ENCODE measurements at regions not wholly inside any gene's neighbourhood (a gene's known extent, or its start where the extent isn't known, plus 50 kb on each side); places are given as distances from the start of the nearest gene placed in this dataset.
"Not testable (repeated sequence)": the region's sequence is repeated elsewhere in the genome, so short reads cannot be mapped to it uniquely, and the experiment has no call there.

DNA sequence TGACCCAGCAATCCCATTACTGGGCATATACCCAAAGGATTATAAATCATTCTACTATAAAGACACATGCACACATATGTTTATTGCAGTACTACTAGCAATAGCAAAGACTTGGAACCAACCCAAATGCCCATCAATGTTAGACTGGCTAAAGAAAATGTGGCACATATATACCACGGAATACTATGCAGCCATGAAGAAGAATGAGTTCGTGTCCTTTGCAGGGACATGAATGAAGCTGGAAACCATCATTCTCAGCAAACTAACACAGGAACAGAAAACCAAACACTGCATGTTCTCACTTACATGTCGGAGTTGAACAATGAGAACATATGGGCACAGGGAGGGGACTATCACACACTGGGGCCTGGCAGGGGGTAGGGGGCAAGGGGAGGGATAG, 183.0 kb downstream of the HACE1 start:
- not testable (repeated sequence) for H3K27me3 ChIP-seq, H3K27ac ChIP-seq

DNA sequence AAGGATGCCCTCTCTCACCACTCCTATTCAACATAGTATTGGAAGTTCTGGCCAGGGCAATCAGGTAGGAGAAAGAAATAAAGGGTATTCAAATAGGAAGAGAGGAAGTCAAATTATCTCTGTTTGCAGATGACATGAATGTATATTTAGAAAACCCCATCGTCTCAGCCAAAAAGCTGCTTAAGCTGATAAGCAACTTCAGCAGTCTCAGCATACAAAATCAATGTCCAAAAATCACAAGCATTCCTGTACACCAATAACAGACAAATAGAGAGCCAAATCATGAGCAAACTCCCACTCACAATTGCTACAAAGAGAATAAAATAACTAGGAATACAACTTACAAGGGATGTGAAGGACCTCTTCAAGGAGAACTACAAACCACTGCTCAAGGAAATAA, 184.6 kb downstream of the HACE1 start:
- not testable (repeated sequence) for H3K4me3 ChIP-seq, H3K4me1 ChIP-seq, H3K9ac ChIP-seq, H3K27ac ChIP-seq, H3K27me3 ChIP-seq, H3K4me2 ChIP-seq, H3K36me3 ChIP-seq, H4K20me1 ChIP-seq
- peaks cover 14 to 70% (median 33%) of the 10 kb centered on the region in 11 experiments; a peak in 19 of 22 replicates for H3K9me3 ChIP-seq (replicated peaks in 1 of 11)

More for the DNA sequence above, 183.0 kb downstream of the HACE1 start:
- H3K4me1 ChIP-seq, H3K36me3 ChIP-seq, H3K4me3 ChIP-seq, H3K4me2 ChIP-seq, H4K20me1 ChIP-seq, H3K9ac ChIP-seq: not testable (repeated sequence)
- peaks cover 12 to 57% (median 24%) of the 10 kb centered on the region in 11 experiments; a peak in 19 of 22 replicates for H3K9me3 ChIP-seq (replicated peaks in 1 of 11)

DNA sequence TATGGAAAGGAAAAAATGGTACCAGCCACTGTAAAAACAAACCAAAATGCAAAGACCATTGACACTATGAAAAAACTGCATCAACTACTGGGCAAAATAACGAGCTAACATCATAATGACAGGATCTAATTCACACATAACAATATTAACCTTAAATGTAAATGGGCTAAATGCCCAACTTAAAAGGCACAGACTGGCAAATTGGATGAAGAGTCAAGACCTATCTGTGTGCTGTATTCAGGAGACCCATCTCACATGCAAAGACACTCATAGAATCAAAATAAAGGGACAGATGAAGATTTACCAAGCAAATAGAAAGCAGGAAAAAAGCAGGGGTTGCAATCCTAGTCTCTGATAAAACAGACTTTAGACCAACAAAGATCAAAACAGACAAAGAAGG, 186.6 kb downstream of the HACE1 start:
- H3K4me2 ChIP-seq, H3K4me3 ChIP-seq, H3K27me3 ChIP-seq, H3K9ac ChIP-seq, H3K27ac ChIP-seq, H4K20me1 ChIP-seq, H3K4me1 ChIP-seq, H3K36me3 ChIP-seq: not testable (repeated sequence)
- peaks cover 10 to 56% (median 27%) of the 10 kb centered on the region in 11 experiments; a peak in 19 of 22 replicates for H3K9me3 ChIP-seq (replicated peaks in 1 of 11)

DNA sequence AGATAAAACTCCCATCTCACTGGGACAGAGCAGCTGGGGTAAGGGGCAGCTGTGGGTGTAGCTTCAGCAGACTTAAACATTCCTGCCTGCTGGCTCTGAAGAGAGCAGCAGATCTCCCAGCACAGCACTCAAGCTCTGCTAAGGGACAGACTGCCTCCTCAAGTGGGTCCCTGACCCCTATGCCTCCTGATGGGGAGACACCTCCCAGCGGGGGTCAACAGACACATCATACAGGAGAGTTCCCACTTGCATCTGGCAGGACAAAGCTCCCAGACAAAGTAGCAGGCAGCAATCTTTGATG, 188.2 kb downstream of the HACE1 start:
- not testable (repeated sequence) for H3K36me3 ChIP-seq, H3K4me3 ChIP-seq, H3K9ac ChIP-seq, H3K4me2 ChIP-seq, H3K27ac ChIP-seq, H3K27me3 ChIP-seq, H4K20me1 ChIP-seq
- H3K4me1 ChIP-seq: peaks cover 0 to 10% (median 0%) of the 10 kb centered on the region in 10 experiments; a peak in 1 of 20 replicates
- H3K9me3 ChIP-seq (replicated peaks in 1 of 11): peaks cover 10 to 56% (median 27%) of the 10 kb centered on the region in 11 experiments; a peak in 19 of 22 replicates

DNA sequence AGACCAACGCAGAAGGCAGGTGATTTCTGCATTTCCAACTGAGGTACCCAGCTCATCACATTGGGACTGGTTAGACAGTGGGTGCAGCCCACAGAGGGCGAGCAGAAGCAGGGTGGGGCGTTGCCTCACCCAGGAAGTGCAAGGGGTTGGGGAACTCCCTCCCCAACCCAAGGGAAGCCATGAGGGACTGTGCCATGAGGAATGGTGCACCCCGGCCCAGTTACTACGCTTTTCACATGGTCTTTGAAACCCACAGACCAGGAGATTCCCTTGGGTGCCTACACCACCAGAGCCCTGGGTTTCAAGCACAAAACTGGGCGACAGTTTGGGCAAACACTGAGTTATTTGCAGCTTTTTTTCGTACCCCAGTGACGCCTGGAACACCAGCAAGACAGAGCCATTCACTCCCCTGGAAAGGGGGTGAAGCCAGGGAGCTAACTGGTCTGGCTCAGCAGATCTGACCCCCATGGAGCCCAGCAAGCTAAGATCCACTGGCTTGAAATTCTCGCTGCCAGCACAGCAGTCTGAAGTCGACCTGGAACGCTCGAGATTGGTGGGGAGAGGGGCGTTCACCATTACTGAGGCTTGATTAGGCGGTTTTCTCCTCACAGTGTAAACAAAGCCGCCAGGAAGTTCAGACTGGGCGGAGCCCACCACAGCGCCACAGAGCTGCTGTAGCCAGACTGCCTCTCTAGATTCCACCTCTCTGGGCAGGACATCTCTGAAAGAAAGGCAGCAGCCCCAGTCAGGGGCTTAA, 188.7 kb downstream of the HACE1 start:
- not testable (repeated sequence) for H3K27ac ChIP-seq, H3K36me3 ChIP-seq, H4K20me1 ChIP-seq, H3K4me2 ChIP-seq, H3K9ac ChIP-seq, H3K27me3 ChIP-seq, H3K4me3 ChIP-seq
- H3K9me3 ChIP-seq (replicated peaks in 1 of 11): peaks cover 8 to 57% (median 23%) of the 10 kb centered on the region in 11 experiments; a peak in 19 of 22 replicates
- H3K4me1 ChIP-seq: peaks cover 0 to 13% (median 0%) of the 10 kb centered on the region in 10 experiments; a peak in 1 of 20 replicates

DNA sequence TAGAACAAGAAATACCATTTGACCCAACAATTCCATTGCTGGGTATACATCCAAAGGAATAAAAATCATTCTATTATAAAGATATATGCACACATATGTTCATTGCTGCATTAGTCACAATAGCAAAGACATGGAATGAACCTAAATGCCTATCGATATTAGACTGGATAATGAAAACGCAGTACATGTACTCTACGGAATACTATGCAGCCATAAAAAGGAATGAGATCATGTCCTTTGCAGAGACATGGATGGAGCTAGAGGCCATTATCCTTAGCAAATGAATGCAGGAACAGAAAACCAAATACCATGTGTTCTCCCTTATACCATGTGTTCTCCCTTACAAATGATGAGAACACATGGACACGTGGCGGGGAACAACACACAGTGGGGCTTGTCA, 190.2 kb downstream of the HACE1 start:
- TF ChIP-seq Cebpa-rat (IDR thresholded peaks at IDR 0.05): no peak
- Histone ChIP-seq H3K4me1 (peaks cover 0 to 13% (median 0%) of the 10 kb centered on the region in 10 experiments; a peak in 1 of 20 replicates), H3K36me3 (no peaks in the 10 kb centered on the region), H3K9ac (no peak overlapping the region), H3K27me3 (no peaks in the 10 kb centered on the region), H3K27ac (no peak overlapping the region), H3K9me3 (replicated peaks in 1 of 11) (peaks cover 8 to 62% (median 23%) of the 10 kb centered on the region in 11 experiments; a peak in 18 of 22 replicates), H3K4me3 (no peak overlapping the region), H3K4me2 (no peak overlapping the region), H4K20me1 (no peaks in the 10 kb centered on the region)

DNA sequence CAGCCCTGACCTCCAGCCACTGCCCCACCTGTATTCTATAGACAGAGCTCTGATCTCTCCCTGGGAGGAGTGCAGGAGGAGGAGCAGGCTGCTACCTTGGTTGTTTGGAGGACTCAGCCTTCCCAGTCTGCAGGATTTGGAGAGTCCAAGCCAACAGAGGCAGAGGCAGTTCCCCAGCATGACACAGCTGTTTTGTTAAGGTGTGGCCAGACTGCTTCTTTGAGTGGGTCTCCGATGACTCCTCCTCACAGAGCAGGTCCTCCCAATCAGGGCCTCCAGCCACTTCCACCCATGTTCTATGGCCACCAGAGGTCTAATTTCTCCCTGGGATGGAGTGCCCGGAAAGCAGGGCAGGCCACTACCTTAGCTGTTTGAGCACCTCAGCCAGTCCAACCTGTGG, 203.5 kb downstream of the HACE1 start:
- H3K36me3 ChIP-seq: no peaks in the 10 kb centered on the region
- TF ChIP-seq Cebpa-rat (IDR thresholded peaks at IDR 0.05): no peak
- 0 out of 22 replicates have a peak, but pooled peaks cover 0 to 4% (median 0%) of the 10 kb centered on the region in 11 experiments for H3K9me3 ChIP-seq (replicated peaks in 1 of 11)
- H3K4me1 ChIP-seq: peaks cover 0 to 31% (median 9%) of the 10 kb centered on the region in 10 experiments; a peak in 15 of 20 replicates
- peak overlapping the region in 1 of 11 experiments; percentile 12; a peak in 2 of 22 replicates for H3K4me2 ChIP-seq
- H3K27me3 ChIP-seq: no peaks in the 10 kb centered on the region
- H4K20me1 ChIP-seq: no peaks in the 10 kb centered on the region
- no peak overlapping the region for H3K9ac ChIP-seq
- H3K27ac ChIP-seq: peak overlapping the region in 1 of 11 experiments; percentile 16; a peak in 1 of 22 replicates
- no peak overlapping the region for H3K4me3 ChIP-seq

DNA sequence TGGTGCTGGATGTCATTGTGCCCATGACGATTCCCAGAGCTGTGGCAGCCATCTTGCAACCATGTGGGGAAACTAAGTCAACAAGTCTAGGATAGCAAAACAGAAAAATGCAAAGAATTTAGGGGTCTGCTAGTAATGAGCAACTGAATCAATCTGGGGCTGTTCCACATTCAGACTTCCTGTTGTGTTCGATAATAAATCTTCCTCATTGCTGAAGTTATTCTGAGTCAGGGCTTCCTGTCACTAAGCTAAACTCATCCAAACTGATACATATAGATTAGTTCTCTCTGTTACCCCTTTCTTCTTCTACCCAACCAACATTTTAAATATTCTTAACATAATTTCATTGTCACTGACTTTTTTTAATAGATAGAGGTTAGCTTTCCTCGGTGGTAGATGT, 205.9 kb downstream of the HACE1 start:
- peak overlapping the region in 8 of 11 experiments; percentile 13 to 83 (median 62); a peak in 14 of 22 replicates for H3K4me2 ChIP-seq
- TF ChIP-seq Cebpa-rat (IDR thresholded peaks at IDR 0.05): no peak

DNA sequence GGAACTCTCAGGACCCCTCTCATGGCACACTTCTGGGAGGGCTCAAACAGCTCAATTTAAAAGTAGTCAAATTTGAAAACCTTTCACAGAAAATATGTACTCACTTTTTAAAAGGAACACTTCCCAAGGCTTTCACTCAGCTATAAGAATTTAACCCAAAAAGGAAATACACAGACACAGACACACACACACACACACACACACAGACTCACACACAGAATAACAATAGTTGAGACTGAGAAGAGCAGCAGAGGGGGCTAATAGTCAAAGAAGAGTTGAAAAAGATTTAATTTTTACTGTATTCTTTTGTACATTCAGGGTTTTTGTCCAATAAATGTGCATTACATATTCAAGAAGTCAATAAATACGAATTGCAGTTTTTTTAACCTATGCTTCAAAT, 211.4 kb downstream of the HACE1 start:
- no peak overlapping the region for H3K4me3 ChIP-seq
- H3K36me3 ChIP-seq: no peaks in the 10 kb centered on the region
- no peak for TF ChIP-seq Cebpa-rat (IDR thresholded peaks at IDR 0.05)
- H3K4me1 ChIP-seq: peaks cover 0 to 23% (median 4%) of the 10 kb centered on the region in 10 experiments; a peak in 11 of 20 replicates
- no peaks in the 10 kb centered on the region for H3K27me3 ChIP-seq
- H3K27ac ChIP-seq: no peak overlapping the region
- H3K4me2 ChIP-seq: no peak overlapping the region
- no peak overlapping the region for H3K9ac ChIP-seq
- H3K9me3 ChIP-seq (replicated peaks in 1 of 11): peaks cover 0 to 19% (median 6%) of the 10 kb centered on the region in 11 experiments; a peak in 11 of 22 replicates
- H4K20me1 ChIP-seq: no peaks in the 10 kb centered on the region

More for the DNA sequence above, 205.9 kb downstream of the HACE1 start:
- no peak overlapping the region for H3K4me3 ChIP-seq
- peak overlapping the region in 5 of 11 experiments; percentile 21 to 54 (median 50); a peak in 7 of 22 replicates for H3K27ac ChIP-seq
- no peaks in the 10 kb centered on the region for H4K20me1 ChIP-seq
- H3K9me3 ChIP-seq (replicated peaks in 1 of 11): 0 out of 22 replicates have a peak, but pooled peaks cover 0 to 4% (median 0%) of the 10 kb centered on the region in 11 experiments
- H3K4me1 ChIP-seq: peaks cover 0 to 31% (median 9%) of the 10 kb centered on the region in 10 experiments; a peak in 15 of 20 replicates
- no peaks in the 10 kb centered on the region for H3K36me3 ChIP-seq
- no peak overlapping the region for H3K9ac ChIP-seq
- H3K27me3 ChIP-seq: no peaks in the 10 kb centered on the region

DNA sequence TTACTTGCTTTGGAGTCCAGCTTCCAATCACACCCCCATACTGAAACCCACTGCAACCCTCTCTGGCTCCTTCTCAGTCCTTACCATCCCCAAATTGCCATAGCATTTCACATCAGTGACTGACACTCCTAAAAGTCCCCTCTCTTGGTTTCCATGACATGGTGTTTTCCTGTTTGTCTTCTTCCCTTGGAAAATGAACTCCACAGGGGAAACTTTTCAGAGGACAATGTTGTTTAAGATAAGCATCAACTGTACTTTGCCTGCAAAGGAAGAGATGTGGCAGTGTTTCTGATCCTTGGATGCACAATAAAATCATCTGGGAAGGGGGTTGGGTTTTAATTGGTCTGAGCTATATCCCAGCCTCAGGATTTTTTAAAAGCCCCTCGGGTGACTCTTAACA, 214.9 kb downstream of the HACE1 start:
- Histone ChIP-seq H3K4me3 (no peak overlapping the region), H3K4me2 (no peak overlapping the region)

More for the DNA sequence above, 214.9 kb downstream of the HACE1 start:
- H3K4me1 ChIP-seq: peaks cover 5 to 41% (median 24%) of the 10 kb centered on the region in 10 experiments; a peak in 19 of 20 replicates
- no peak for TF ChIP-seq Cebpa-rat (IDR thresholded peaks at IDR 0.05)
- peaks cover 0 to 25% (median 6%) of the 10 kb centered on the region in 11 experiments; a peak in 11 of 22 replicates for H3K9me3 ChIP-seq (replicated peaks in 1 of 11)
- H3K27ac ChIP-seq: no peak overlapping the region
- H3K27me3 ChIP-seq: no peaks in the 10 kb centered on the region
- no peak overlapping the region for H3K9ac ChIP-seq
- H4K20me1 ChIP-seq: no peaks in the 10 kb centered on the region
- no peaks in the 10 kb centered on the region for H3K36me3 ChIP-seq

Data from BLaER1 treated with 17β-estradiol and CSF1 and Interleukin-3, amounts not matched to agents 10 nM and 100 nM (cell line).